Fibroblast of lung (primary cell): ENCODE measurements at regions not wholly inside any gene's neighbourhood (a gene's known extent, or its start where the extent isn't known, plus 50 kb on each side); places are given as distances from the start of the nearest gene placed in this dataset.

Experiments
- DNase-seq, 2 donors: peaks; one replicate each; pipeline versions ENCODE4 v3.0.0 to v3.0.0-alpha.2; 2010; ENCODE audit warnings: low read depth in 2 of 2
- H2AFZ ChIP-seq: 2 replicates; pipeline ENCODE4 v1.5.1; 2012; ENCODE audit warnings: low read length, control low read depth, inconsistent platforms
- H3K27ac ChIP-seq: 2 replicates; pipeline ENCODE4 v1.5.1; 2011; ENCODE audit warnings: low read length, control low read depth; ENCODE audit not compliant: insufficient read depth
- H3K27me3 ChIP-seq: 2 replicates; pipeline ENCODE4 v1.5.1; 2011; ENCODE audit warnings: mild to moderate bottlenecking, low read length; ENCODE audit not compliant: control insufficient read depth, insufficient read depth
- H3K36me3 ChIP-seq: 2 replicates; pipeline ENCODE4 v1.5.1; 2011; ENCODE audit warnings: low read length; ENCODE audit not compliant: control insufficient read depth, insufficient read depth
- H3K4me1 ChIP-seq: 2 replicates; pipeline ENCODE4 v1.5.1; 2011; ENCODE audit warnings: low read length; ENCODE audit not compliant: control insufficient read depth, insufficient read depth; ENCODE audit errors: extremely low read depth
- H3K4me2 ChIP-seq: 2 replicates; pipeline ENCODE4 v1.5.1; 2011; ENCODE audit warnings: low read length, control low read depth; ENCODE audit not compliant: insufficient read depth; ENCODE audit errors: extremely low read depth
- H3K4me3 ChIP-seq, 4 experiments: fragments of 200-600 bp in 1 of 4; sonication (generic) in 1 of 4; replicated peaks in 1 of 4; 2 replicates each; pipeline ENCODE4 v1.5.1; 2011 to 2016; ENCODE audit warnings: low read length in 4 of 4, low read depth in 3 of 4, mild to moderate bottlenecking in 3 of 4, control low read depth in 2 of 4, inconsistent platforms in 1 of 4, mixed read lengths in 1 of 4; ENCODE audit not compliant: insufficient read depth in 1 of 4; ENCODE audit errors: control extremely low read depth in 1 of 4
- H3K79me2 ChIP-seq: 2 replicates; pipeline ENCODE4 v1.5.1; 2012; ENCODE audit warnings: mild to moderate bottlenecking, low read length, inconsistent platforms; ENCODE audit not compliant: control insufficient read depth, insufficient read depth
- H3K9ac ChIP-seq: 2 replicates; pipeline ENCODE4 v1.5.1; 2011; ENCODE audit warnings: mild to moderate bottlenecking, low read length, control low read depth; ENCODE audit not compliant: insufficient read depth
- H3K9me3 ChIP-seq: 2 replicates; pipeline ENCODE4 v1.5.1; 2012; ENCODE audit warnings: low read depth, low read length; ENCODE audit not compliant: control insufficient read depth, insufficient read depth
- H4K20me1 ChIP-seq: 2 replicates; pipeline ENCODE4 v1.5.1; 2011; ENCODE audit warnings: low read length; ENCODE audit not compliant: control insufficient read depth, insufficient read depth; ENCODE audit errors: extremely low read depth
- EZH2 ChIP-seq: IDR thresholded peaks from 2 replicates; pipeline ENCODE4 v1.5.1; 2012; ENCODE audit warnings: low read length, control low read depth, mild to moderate bottlenecking; ENCODE audit errors: missing control alignments
- TF ChIP-seq, protein P1 (sequence below), 2 donors: IDR thresholded peaks in 1 of 2; conservative IDR thresholded peaks in 1 of 2; 1 replicate in 1 of 2; 2 replicates in 1 of 2; pipeline ENCODE4 v1.5.1; 2011 to 2012; ENCODE audit warnings: low read length in 2 of 2, control low read depth in 1 of 2, inconsistent platforms in 1 of 2, low read depth in 1 of 2, mild to moderate bottlenecking in 1 of 2

DNA sequence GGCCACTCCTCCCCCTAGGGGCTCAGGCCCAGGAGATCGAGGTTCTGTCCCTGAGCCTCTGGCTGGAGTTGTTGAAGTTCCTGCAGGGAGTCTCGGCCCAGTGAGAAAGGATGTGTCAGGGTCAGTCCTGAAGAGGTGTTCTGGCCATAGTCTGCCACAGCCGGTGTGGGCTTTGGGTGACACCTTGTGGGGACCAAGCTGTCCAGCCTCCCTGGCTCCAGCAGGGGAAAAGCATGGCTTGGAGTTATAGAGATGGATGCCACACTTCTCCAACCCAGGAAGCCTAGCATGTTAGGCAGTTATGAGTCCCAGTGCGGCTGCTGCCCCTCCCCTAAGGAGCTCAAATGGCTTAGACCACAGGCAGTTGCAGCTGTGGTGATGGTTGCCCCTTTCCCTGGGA, 945.6 kb upstream of the GBE1 start:
- H2AFZ ChIP-seq, result no peak overlapping the region
- no peaks in the 10 kb centered on the region for H3K36me3 ChIP-seq
- no peak overlapping the region for H3K27ac ChIP-seq
- H4K20me1 ChIP-seq, result no peaks in the 10 kb centered on the region
- H3K79me2 ChIP-seq, result no peaks in the 10 kb centered on the region
- no peak overlapping the region for H3K9ac ChIP-seq
- TF ChIP-seq EZH2, result no peak
- TF ChIP-seq, protein P1, sequence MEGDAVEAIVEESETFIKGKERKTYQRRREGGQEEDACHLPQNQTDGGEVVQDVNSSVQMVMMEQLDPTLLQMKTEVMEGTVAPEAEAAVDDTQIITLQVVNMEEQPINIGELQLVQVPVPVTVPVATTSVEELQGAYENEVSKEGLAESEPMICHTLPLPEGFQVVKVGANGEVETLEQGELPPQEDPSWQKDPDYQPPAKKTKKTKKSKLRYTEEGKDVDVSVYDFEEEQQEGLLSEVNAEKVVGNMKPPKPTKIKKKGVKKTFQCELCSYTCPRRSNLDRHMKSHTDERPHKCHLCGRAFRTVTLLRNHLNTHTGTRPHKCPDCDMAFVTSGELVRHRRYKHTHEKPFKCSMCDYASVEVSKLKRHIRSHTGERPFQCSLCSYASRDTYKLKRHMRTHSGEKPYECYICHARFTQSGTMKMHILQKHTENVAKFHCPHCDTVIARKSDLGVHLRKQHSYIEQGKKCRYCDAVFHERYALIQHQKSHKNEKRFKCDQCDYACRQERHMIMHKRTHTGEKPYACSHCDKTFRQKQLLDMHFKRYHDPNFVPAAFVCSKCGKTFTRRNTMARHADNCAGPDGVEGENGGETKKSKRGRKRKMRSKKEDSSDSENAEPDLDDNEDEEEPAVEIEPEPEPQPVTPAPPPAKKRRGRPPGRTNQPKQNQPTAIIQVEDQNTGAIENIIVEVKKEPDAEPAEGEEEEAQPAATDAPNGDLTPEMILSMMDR (conservative IDR thresholded peaks at IDR 0.05 in 1 of 2, IDR thresholded peaks at IDR 0.05 in 1 of 2; ENCODE audit: low read depth in 1 of 2, low read length in 2 of 2), result no peak
- no peaks in the 10 kb centered on the region for H3K9me3 ChIP-seq
- no peak for DNase-seq
- H3K4me3 ChIP-seq, result no peak overlapping the region
- H3K4me2 ChIP-seq, result no peak overlapping the region
- H3K27me3 ChIP-seq, result no peaks in the 10 kb centered on the region
- H3K4me1 ChIP-seq, result no peaks in the 10 kb centered on the region

DNA sequence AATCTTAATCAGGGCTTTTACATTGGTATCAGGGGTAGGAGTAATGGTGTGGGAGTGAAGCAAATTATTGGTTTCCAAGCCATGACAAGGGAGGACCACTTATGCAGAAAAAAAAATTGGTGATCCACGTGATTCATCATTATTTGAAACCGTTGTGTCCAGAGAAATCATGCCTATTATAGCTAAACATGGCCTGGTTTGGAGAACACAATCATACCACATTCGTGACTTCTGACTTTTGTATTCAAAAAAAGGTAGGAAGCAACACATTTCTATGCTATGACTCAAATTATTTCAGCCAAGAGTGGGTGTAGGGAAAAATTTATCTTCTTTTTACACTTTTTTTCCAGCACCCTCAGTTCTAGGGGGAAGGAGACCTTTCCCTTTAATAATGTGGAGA, 924.3 kb upstream of the GBE1 start:
- H4K20me1 ChIP-seq, result no peaks in the 10 kb centered on the region
- no peaks in the 10 kb centered on the region for H3K79me2 ChIP-seq
- no peaks in the 10 kb centered on the region for H3K9me3 ChIP-seq
- no peak for TF ChIP-seq EZH2
- TF ChIP-seq, protein P1 (conservative IDR thresholded peaks at IDR 0.05 in 1 of 2, IDR thresholded peaks at IDR 0.05 in 1 of 2; ENCODE audit: low read depth in 1 of 2, low read length in 2 of 2), result no peak
- H3K27me3 ChIP-seq, result no peaks in the 10 kb centered on the region
- H3K4me1 ChIP-seq, result no peaks in the 10 kb centered on the region
- DNase-seq, result peak in 1 of 2 donors; percentile 88
- no peak overlapping the region for H3K27ac ChIP-seq
- no peak overlapping the region for H2AFZ ChIP-seq
- no peak overlapping the region for H3K4me3 ChIP-seq
- H3K4me2 ChIP-seq, result no peak overlapping the region
- H3K36me3 ChIP-seq, result no peaks in the 10 kb centered on the region
- H3K9ac ChIP-seq, result no peak overlapping the region

DNA sequence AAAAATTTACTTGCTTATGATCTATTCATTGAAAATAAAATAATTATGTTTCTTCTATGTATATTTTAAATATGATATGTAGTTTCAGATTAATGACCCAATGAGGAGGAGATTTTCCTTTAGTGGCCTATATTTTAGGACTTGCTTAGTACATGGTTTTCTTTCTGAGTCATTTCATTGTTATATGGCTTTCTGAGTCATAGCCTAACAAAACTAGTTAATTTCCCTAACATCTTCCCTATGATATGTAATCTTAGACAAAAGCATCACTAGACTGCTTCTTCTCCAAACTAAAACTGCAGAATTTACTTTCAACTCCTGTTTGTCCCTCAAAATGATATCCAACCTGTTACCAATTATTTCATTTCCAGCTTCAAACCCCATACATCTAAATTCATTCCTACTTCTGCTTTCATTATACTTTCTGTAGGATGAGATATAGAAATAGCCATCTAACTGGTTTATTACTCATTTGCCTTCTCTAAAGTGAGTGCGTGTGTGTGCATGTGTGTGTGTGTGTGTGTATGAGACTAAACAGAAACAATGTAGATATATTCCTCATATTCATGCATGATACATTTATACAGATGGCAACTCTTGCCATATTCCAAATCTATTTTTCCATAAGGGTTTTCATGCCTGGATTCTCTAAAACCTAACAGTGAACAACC, 915.0 kb upstream of the GBE1 start:
- Histone ChIP-seq H3K9me3 (no peaks in the 10 kb centered on the region), H3K27me3 (no peaks in the 10 kb centered on the region), H3K9ac (no peak overlapping the region), H2AFZ (no peak overlapping the region), H3K4me1 (no peaks in the 10 kb centered on the region), H3K4me2 (no peak overlapping the region), H4K20me1 (no peaks in the 10 kb centered on the region), H3K27ac (no peak overlapping the region), H3K4me3 (no peak overlapping the region), H3K36me3 (no peaks in the 10 kb centered on the region), H3K79me2 (no peaks in the 10 kb centered on the region)
- TF ChIP-seq EZH2, result no peak
- TF ChIP-seq, protein P1 (conservative IDR thresholded peaks at IDR 0.05 in 1 of 2, IDR thresholded peaks at IDR 0.05 in 1 of 2; ENCODE audit: low read depth in 1 of 2, low read length in 2 of 2), result no peak
- peak in 1 of 2 donors; percentile 47 for DNase-seq
